ENCODE measurements at regions not wholly inside any gene's neighbourhood (a gene's known extent, or its start where the extent isn't known, plus 50 kb on each side); places are given as distances from the start of the nearest gene placed in this dataset.

GRCh38 chr10:123584419-123584775 is 81.8 kb upstream of the GPR26 start:
- TF ChIP-seq CREB5 (CRISPR knock-in tag; IDR thresholded peaks at IDR 0.05; ENCODE audit: low read depth) = no peak
- TF ChIP-seq TSHZ2 (CRISPR knock-in tag; IDR thresholded peaks at IDR 0.05) = no peak
- no peak for TF ChIP-seq ISL1 (CRISPR knock-in tag; IDR thresholded peaks at IDR 0.05)
- no peak for TF ChIP-seq ZC3H10 (CRISPR knock-in tag; IDR thresholded peaks at IDR 0.05)
- no peak for TF ChIP-seq CSDC2 (CRISPR knock-in tag; IDR thresholded peaks at IDR 0.05)
- TF ChIP-seq ZNF8 (CRISPR knock-in tag; IDR thresholded peaks at IDR 0.05) = no peak
- TF ChIP-seq ZNF70 (CRISPR knock-in tag; IDR thresholded peaks at IDR 0.05) = no peak
- no peak for TF ChIP-seq ZNF565 (CRISPR knock-in tag; conservative IDR thresholded peaks at IDR 0.05; ENCODE audit: low read depth)
- no peak for TF ChIP-seq ZFP30 (CRISPR knock-in tag; IDR thresholded peaks at IDR 0.05)
- TF ChIP-seq PPARA (CRISPR knock-in tag; IDR thresholded peaks at IDR 0.05; ENCODE audit: borderline replicate concordance) = no peak
- TF ChIP-seq CSRNP3 (CRISPR knock-in tag; IDR thresholded peaks at IDR 0.05) = no peak
- TF ChIP-seq ARNTL (CRISPR knock-in tag; IDR thresholded peaks at IDR 0.05; ENCODE audit: borderline replicate concordance, low read depth) = no peak
- TF ChIP-seq GLIS3 (CRISPR knock-in tag; IDR thresholded peaks at IDR 0.05) = no peak

Measured in SK-N-SH treated with all-trans-retinoic acid at 6 μM for 48 hours (cell line).